H1 (cell line): ENCODE measurements at regions not wholly inside any gene's neighbourhood (a gene's known extent, or its start where the extent isn't known, plus 50 kb on each side); places are given as distances from the start of the nearest gene placed in this dataset.

Experiments used
- CTCF ChIA-PET: fragments of 300-600 bp; sonication (Branson Sonifier 250); formaldehyde crosslinking; loops from one replicate; lab custom pipeline; 2021; ENCODE audit not compliant: partially characterized antibody; lab: Charles Lee
- POLR2A ChIA-PET: fragments of 300-600 bp; sonication (Branson Sonifier 250); formaldehyde crosslinking; loops from one replicate; lab custom pipeline; 2021; ENCODE audit warnings: inconsistent platforms; ENCODE audit not compliant: partially characterized antibody; lab: Charles Lee
- DNase-seq, 2 experiments: peaks; one replicate each; pipeline versions ENCODE4 v3.0.0 to v3.0.0-alpha.2; 2010 to 2022; ENCODE audit warnings: low spot score in 2 of 2, low read depth in 1 of 2, mixed read lengths in 1 of 2
- FAIRE-seq: peaks from 2 replicates; lab custom pipeline; 2011; peaks lifted over from hg19 to GRCh38; lab: Jason Lieb, UNC
- H2AFZ ChIP-seq: 2 replicates; pipeline ENCODE4 v1.8.1; 2012; ENCODE audit warnings: low read length, inconsistent platforms
- H2AK5ac ChIP-seq: 2 replicates; pipeline ENCODE4 v1.6.1; 2013; ENCODE audit warnings: low read depth, low read length
- H2BK120ac ChIP-seq: replicated peaks from 2 replicates; pipeline ENCODE3; 2013; ENCODE audit warnings: low read depth, low read length, inconsistent platforms
- H2BK12ac ChIP-seq: 2 replicates; pipeline ENCODE4 v1.6.1; 2013; ENCODE audit warnings: low read depth, low read length
- H2BK15ac ChIP-seq: 2 replicates; pipeline ENCODE4 v1.6.1; 2013; ENCODE audit warnings: low read length
- H2BK20ac ChIP-seq: 2 replicates; pipeline ENCODE4 v1.6.1; 2013; ENCODE audit warnings: low read length
- H2BK5ac ChIP-seq: 2 replicates; pipeline ENCODE4 v1.6.1; 2013; ENCODE audit warnings: low read depth, low read length
- H3K14ac ChIP-seq: 2 replicates; pipeline ENCODE4 v1.6.1; 2013; ENCODE audit warnings: inconsistent platforms; ENCODE audit not compliant: insufficient read length
- H3K18ac ChIP-seq: 2 replicates; pipeline ENCODE4 v1.6.1; 2013; ENCODE audit warnings: low read length; ENCODE audit errors: extremely low read depth
- H3K23ac ChIP-seq: 2 replicates; pipeline ENCODE4 v1.6.1; 2013; ENCODE audit warnings: inconsistent platforms; ENCODE audit not compliant: insufficient read length
- H3K23me2 ChIP-seq: 2 replicates; pipeline ENCODE4 v1.6.1; 2013; ENCODE audit warnings: low read depth, low read length
- H3K27ac ChIP-seq: 2 replicates; pipeline ENCODE4 v1.6.1; 2011; ENCODE audit warnings: low read depth, low read length, inconsistent platforms
- H3K27me3 ChIP-seq, 4 experiments: replicated peaks in 1 of 4; 1 replicate in 1 of 4; 2 replicates in 3 of 4; pipeline versions ENCODE4 v1.6.1 to v1.8.1; 2011 to 2013; ENCODE audit warnings: low read length in 3 of 4, mild to moderate bottlenecking in 3 of 4, inconsistent platforms in 2 of 4, mixed read lengths in 2 of 4, moderate library complexity in 1 of 4; ENCODE audit not compliant: control insufficient read depth in 3 of 4, insufficient read depth in 3 of 4; ENCODE audit errors: extremely low read depth in 1 of 4
- H3K36me3 ChIP-seq, 4 experiments: 2 replicates each; pipeline versions ENCODE4 v1.6.1 to v1.8.1; 2011 to 2013; ENCODE audit warnings: mild to moderate bottlenecking in 4 of 4, low read length in 3 of 4, moderate library complexity in 2 of 4, control low read depth in 1 of 4, inconsistent platforms in 1 of 4; ENCODE audit not compliant: insufficient read depth in 4 of 4, control insufficient read depth in 2 of 4
- H3K4ac ChIP-seq: replicated peaks from 2 replicates; pipeline ENCODE3; 2013; ENCODE audit warnings: low read length, low read depth, mixed read lengths, inconsistent platforms; ENCODE audit not compliant: insufficient read length
- H3K4me1 ChIP-seq, 4 experiments: replicated peaks in 1 of 4; 1 replicate in 1 of 4; 2 replicates in 3 of 4; pipeline versions ENCODE4 v1.6.1 to v1.8.1; 2011 to 2013; ENCODE audit warnings: low read length in 3 of 4, inconsistent platforms in 2 of 4, mixed read lengths in 1 of 4; ENCODE audit not compliant: insufficient read depth in 4 of 4, control insufficient read depth in 3 of 4
- H3K4me2 ChIP-seq, 2 experiments: 2 replicates each; pipeline versions ENCODE4 v1.6.1 to v1.8.1; 2011 to 2013; ENCODE audit warnings: low read depth in 2 of 2, low read length in 2 of 2, control low read depth in 1 of 2, inconsistent platforms in 1 of 2, mild to moderate bottlenecking in 1 of 2; ENCODE audit not compliant: insufficient read depth in 1 of 2
- H3K4me3 ChIP-seq, 4 experiments: fragments of 200-600, 300-600 bp in 1 of 4; sonication (generic), shearing (Covaris generic), sonication (Bioruptor Twin) in 1 of 4; 2 replicates each; pipeline versions ENCODE4 v1.5.1 to v1.8.1; 2011 to 2016; ENCODE audit warnings: low read length in 4 of 4, low read depth in 3 of 4, control low read depth in 2 of 4, inconsistent platforms in 2 of 4, mild to moderate bottlenecking in 2 of 4, mixed read lengths in 1 of 4, moderate library complexity in 1 of 4; ENCODE audit not compliant: insufficient read depth in 2 of 4; ENCODE audit errors: extremely low read depth in 1 of 4
- H3K56ac ChIP-seq: replicated peaks from 2 replicates; pipeline ENCODE3; 2013; ENCODE audit warnings: low read depth, mild to moderate bottlenecking, mixed read lengths, low read length, inconsistent platforms; ENCODE audit not compliant: insufficient read length
- H3K79me1 ChIP-seq: 2 replicates; pipeline ENCODE4 v1.6.1; 2013; ENCODE audit warnings: low read depth, low read length, control low read depth
- H3K79me2 ChIP-seq, 2 experiments: 2 replicates each; pipeline versions ENCODE4 v1.6.1 to v1.8.1; 2012 to 2013; ENCODE audit warnings: low read length in 2 of 2, mild to moderate bottlenecking in 2 of 2, inconsistent platforms in 1 of 2; ENCODE audit not compliant: insufficient read depth in 2 of 2, control insufficient read depth in 1 of 2
- H3K9ac ChIP-seq, 4 experiments: replicated peaks in 1 of 4; 1 replicate in 1 of 4; 2 replicates in 3 of 4; pipeline versions ENCODE4 v1.6.1 to v1.8.1; 2011 to 2013; ENCODE audit warnings: low read depth in 3 of 4, low read length in 3 of 4, control low read depth in 2 of 4, mild to moderate bottlenecking in 2 of 4, moderate library complexity in 2 of 4, inconsistent platforms in 1 of 4; ENCODE audit errors: extremely low read depth in 1 of 4
- H3K9me3 ChIP-seq, 2 experiments: 2 replicates each; pipeline versions ENCODE4 v1.6.1 to v1.8.1; 2012 to 2013; ENCODE audit warnings: mild to moderate bottlenecking in 2 of 2, moderate library complexity in 2 of 2, control low read depth in 1 of 2, inconsistent platforms in 1 of 2, low read depth in 1 of 2, low read length in 1 of 2, mixed read lengths in 1 of 2; ENCODE audit not compliant: insufficient read depth in 2 of 2
- H4K20me1 ChIP-seq, 2 experiments: replicated peaks in 1 of 2; 2 replicates each; pipeline versions ENCODE3 to v1.8.1; 2011 to 2013; ENCODE audit warnings: inconsistent platforms in 2 of 2, low read length in 2 of 2, mild to moderate bottlenecking in 1 of 2; ENCODE audit not compliant: insufficient read depth in 2 of 2, control insufficient read depth in 1 of 2
- H4K5ac ChIP-seq: 2 replicates; pipeline ENCODE4 v1.6.1; 2013; ENCODE audit warnings: low read length, low read depth, mixed read lengths, inconsistent platforms; ENCODE audit not compliant: insufficient read length
- H4K8ac ChIP-seq: 2 replicates; pipeline ENCODE4 v1.8.0; 2013; ENCODE audit warnings: mild to moderate bottlenecking, moderate library complexity, low read length, inconsistent platforms; ENCODE audit not compliant: insufficient read depth; ENCODE audit errors: extremely low read depth
- H4K91ac ChIP-seq: replicated peaks from 2 replicates; pipeline ENCODE3; 2013; ENCODE audit warnings: low read length, mixed read lengths, inconsistent platforms; ENCODE audit not compliant: insufficient read length
- CBX8 ChIP-seq: fragments of 300-800, 300-1000 bp; sonication (generic); IDR thresholded peaks from 2 replicates; pipeline ENCODE4 v1.7.1; 2016; ENCODE audit warnings: low read depth, low read length, borderline replicate concordance
- CHD1 ChIP-seq: IDR thresholded peaks from 2 replicates; pipeline ENCODE4 v1.6.1; 2012; ENCODE audit warnings: low read depth, low read length, improper control_type of control experiment
- PHF8 ChIP-seq: fragments of 200-600 bp; sonication (generic); conservative IDR thresholded peaks from 2 replicates; pipeline ENCODE4 v1.7.1; 2012; ENCODE audit warnings: low read depth, mild to moderate bottlenecking, inconsistent platforms, low read length, moderate library complexity
- RBBP5 ChIP-seq: IDR thresholded peaks from 2 replicates; pipeline ENCODE4 v1.7.1; 2012; ENCODE audit warnings: low read depth, mild to moderate bottlenecking, inconsistent platforms, low read length, moderate library complexity, borderline replicate concordance
- RNF2 ChIP-seq: fragments of 200-900, 300-1000 bp; sonication (generic); IDR thresholded peaks from 2 replicates; pipeline ENCODE4 v1.7.1; 2016; ENCODE audit warnings: borderline replicate concordance, low read depth, mild to moderate bottlenecking, antibody characterized with exemption, low read length; ENCODE audit not compliant: poor library complexity, severe bottlenecking; ENCODE audit errors: missing control alignments
- RXRA ChIP-seq: IDR thresholded peaks from 2 replicates; pipeline ENCODE4 v1.6.1; 2011; ENCODE audit warnings: low read depth, mild to moderate bottlenecking, low read length, moderate library complexity; ENCODE audit not compliant: insufficient read depth
- SP1 ChIP-seq: IDR thresholded peaks from 2 replicates; pipeline ENCODE4 v1.6.1; 2011; ENCODE audit warnings: low read depth, low read length
- ZNF274 ChIP-seq: IDR thresholded peaks from 2 replicates; pipeline ENCODE4 v1.7.0; 2012; ENCODE audit warnings: low read length, borderline replicate concordance; ENCODE audit errors: extremely low read depth
- WGBS, 2 experiments: shearing (Covaris generic) in 1 of 2; methylation state at CpG; one replicate each; pipeline versions ENCODE4 v1.1.6 to v1.1.7; 2013 to 2015; ENCODE audit warnings: low lambda C conversion rate in 2 of 2, mixed read lengths in 2 of 2, inconsistent platforms in 1 of 2, low coverage in 1 of 2, missing lambda C conversion rate in 1 of 2; ENCODE audit not compliant: insufficient replicate concordance in 2 of 2, insufficient coverage in 1 of 2, insufficient read length in 1 of 2; ENCODE audit errors: extremely low coverage in 1 of 2, missing lambda C conversion rate in 1 of 2; 5-methylcytosine and 5-hydroxymethylcytosine counted together
- TF ChIP-seq, protein P1 (sequence below), 3 experiments: IDR thresholded peaks; 1 replicate in 2 of 3; 2 replicates in 1 of 3; pipeline versions ENCODE4 v1.5.1 to v1.6.1; 2011; ENCODE audit warnings: low read length in 3 of 3, mild to moderate bottlenecking in 3 of 3, inconsistent platforms in 2 of 3, low read depth in 1 of 3, moderate library complexity in 1 of 3; ENCODE audit not compliant: insufficient read depth in 1 of 3; ENCODE audit errors: control extremely low read depth in 1 of 3
- TF ChIP-seq, protein P2 (sequence below): IDR thresholded peaks from 2 replicates; pipeline ENCODE4 v1.6.1; 2012; ENCODE audit warnings: inconsistent platforms

DNA sequence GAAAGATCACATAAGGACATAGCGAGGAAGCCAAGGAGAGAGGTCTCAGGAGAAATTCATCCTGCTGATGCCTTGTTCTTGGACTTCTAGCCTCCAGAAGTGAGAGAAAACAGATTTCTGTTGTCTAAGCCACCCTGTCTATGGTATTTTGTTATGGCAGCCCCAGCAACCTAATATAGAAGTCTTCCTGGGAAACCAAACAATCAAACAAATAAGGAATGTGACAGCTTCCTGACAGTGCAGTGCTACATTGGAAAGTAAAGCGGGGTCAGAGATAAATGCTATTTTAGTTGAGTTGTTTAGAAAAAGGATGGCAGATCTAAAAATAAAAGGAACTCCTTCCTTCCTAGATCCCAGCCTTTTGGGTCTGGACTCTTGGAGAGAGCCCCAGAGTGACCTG is 443.2 kb upstream of the GYPC start:
- H3K4me2 ChIP-seq: no peak overlapping the region
- no peak for DNase-seq
- H3K27ac ChIP-seq: no peak overlapping the region
- H3K56ac ChIP-seq: no peak overlapping the region
- H3K4me1 ChIP-seq: no peaks in the 10 kb centered on the region
- no peak overlapping the region for H4K5ac ChIP-seq
- TF ChIP-seq CBX8 (no peak), RNF2 (no peak), SP1 (no peak), RBBP5 (no peak), RXRA (no peak), CHD1 (no peak), ZNF274 (no peak), PHF8 (no peak)
- TF ChIP-seq, protein P1, sequence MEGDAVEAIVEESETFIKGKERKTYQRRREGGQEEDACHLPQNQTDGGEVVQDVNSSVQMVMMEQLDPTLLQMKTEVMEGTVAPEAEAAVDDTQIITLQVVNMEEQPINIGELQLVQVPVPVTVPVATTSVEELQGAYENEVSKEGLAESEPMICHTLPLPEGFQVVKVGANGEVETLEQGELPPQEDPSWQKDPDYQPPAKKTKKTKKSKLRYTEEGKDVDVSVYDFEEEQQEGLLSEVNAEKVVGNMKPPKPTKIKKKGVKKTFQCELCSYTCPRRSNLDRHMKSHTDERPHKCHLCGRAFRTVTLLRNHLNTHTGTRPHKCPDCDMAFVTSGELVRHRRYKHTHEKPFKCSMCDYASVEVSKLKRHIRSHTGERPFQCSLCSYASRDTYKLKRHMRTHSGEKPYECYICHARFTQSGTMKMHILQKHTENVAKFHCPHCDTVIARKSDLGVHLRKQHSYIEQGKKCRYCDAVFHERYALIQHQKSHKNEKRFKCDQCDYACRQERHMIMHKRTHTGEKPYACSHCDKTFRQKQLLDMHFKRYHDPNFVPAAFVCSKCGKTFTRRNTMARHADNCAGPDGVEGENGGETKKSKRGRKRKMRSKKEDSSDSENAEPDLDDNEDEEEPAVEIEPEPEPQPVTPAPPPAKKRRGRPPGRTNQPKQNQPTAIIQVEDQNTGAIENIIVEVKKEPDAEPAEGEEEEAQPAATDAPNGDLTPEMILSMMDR (IDR thresholded peaks at IDR 0.05; ENCODE audit: control extremely low read depth in 1 of 3, insufficient read depth in 1 of 3, low read depth in 1 of 3, low read length in 3 of 3): no peak
- TF ChIP-seq, protein P2, sequence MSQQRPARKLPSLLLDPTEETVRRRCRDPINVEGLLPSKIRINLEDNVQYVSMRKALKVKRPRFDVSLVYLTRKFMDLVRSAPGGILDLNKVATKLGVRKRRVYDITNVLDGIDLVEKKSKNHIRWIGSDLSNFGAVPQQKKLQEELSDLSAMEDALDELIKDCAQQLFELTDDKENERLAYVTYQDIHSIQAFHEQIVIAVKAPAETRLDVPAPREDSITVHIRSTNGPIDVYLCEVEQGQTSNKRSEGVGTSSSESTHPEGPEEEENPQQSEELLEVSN: no peak
- H2BK15ac ChIP-seq: no peak overlapping the region
- no peak overlapping the region for H3K4me3 ChIP-seq
- 92% methylated on average over 2 of the region's 2 CpGs; no CpG with 5 or more reads in 1 of the 2 experiments for WGBS, 2 experiments
- H3K79me1 ChIP-seq: no peaks in the 10 kb centered on the region
- H4K8ac ChIP-seq: no peak overlapping the region
- no peak overlapping the region for H3K23ac ChIP-seq
- no peak overlapping the region for H3K9ac ChIP-seq
- H2BK12ac ChIP-seq: no peak overlapping the region
- H3K14ac ChIP-seq: no peak overlapping the region
- H4K91ac ChIP-seq: no peak overlapping the region
- H3K36me3 ChIP-seq: no peaks in the 10 kb centered on the region
- FAIRE-seq: no peak
- no peaks in the 10 kb centered on the region for H3K23me2 ChIP-seq
- H3K4ac ChIP-seq: no peak overlapping the region
- no peak overlapping the region for H2BK5ac ChIP-seq
- H2BK120ac ChIP-seq: no peak overlapping the region
- no peaks in the 10 kb centered on the region for H3K9me3 ChIP-seq
- H2AFZ ChIP-seq: no peak overlapping the region
- H2BK20ac ChIP-seq: no peak overlapping the region
- H2AK5ac ChIP-seq: no peak overlapping the region
- H4K20me1 ChIP-seq: no peaks in the 10 kb centered on the region
- no peak overlapping the region for H3K18ac ChIP-seq
- no peaks in the 10 kb centered on the region for H3K79me2 ChIP-seq
- no peaks in the 10 kb centered on the region for H3K27me3 ChIP-seq
- CTCF ChIA-PET: no interaction called here
- POLR2A ChIA-PET: no interaction called here
